Activated T-cell treated with anti-CD3 and anti-CD28 coated beads for 48 hours (primary cell): ENCODE measurements at regions not wholly inside any gene's neighbourhood (a gene's known extent, or its start where the extent isn't known, plus 50 kb on each side); places are given as distances from the start of the nearest gene placed in this dataset.
"Not testable (repeated sequence)": the region's sequence is repeated elsewhere in the genome, so short reads cannot be mapped to it uniquely, and the experiment has no call there.

Experiments used
- DNase-seq: peaks from one replicate; pipeline ENCODE4 v3.0.0-alpha.2; 2020; ENCODE audit warnings: low read depth

DNA sequence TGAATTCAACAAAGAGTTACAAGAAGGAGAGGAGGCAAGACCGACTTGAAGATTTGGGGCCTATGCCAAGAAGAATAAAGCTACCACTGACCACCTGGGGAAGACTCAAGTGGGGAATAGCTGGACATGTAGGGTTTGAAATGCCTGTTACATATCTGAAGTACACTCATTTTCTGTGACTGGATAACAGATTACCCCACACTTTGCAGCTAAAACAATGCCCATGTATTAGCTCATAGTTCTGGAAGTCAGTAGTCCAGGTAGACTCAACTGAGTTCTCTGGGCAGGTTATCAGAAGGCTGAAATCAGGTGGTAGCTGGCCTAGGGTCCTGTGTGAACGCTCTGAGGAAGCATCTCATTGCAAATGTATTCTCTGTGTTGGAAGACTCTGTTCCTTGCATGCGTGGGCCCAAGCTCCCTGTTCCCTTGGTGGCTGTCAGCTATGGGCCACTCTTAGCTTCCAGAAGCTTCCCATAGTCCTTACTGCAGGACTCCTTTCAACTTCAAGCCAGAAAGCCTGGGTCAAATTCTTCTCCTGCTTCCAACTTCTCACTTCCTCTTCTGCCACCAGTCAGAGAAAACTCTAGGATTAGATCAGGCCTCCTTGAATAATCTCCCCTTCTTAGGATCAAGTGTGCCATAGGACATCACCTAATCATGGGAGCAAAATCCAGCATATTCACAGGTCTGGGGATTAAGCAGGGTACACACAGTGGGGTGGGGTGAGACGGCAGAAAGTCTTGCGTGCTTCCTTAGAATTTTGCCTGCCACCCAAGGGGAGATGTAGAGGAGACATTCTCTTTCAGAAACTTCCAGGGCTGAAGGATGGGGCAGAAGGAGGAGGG, 187.8 kb downstream of the SHQ1 start:
- DNase-seq = no peak

DNA sequence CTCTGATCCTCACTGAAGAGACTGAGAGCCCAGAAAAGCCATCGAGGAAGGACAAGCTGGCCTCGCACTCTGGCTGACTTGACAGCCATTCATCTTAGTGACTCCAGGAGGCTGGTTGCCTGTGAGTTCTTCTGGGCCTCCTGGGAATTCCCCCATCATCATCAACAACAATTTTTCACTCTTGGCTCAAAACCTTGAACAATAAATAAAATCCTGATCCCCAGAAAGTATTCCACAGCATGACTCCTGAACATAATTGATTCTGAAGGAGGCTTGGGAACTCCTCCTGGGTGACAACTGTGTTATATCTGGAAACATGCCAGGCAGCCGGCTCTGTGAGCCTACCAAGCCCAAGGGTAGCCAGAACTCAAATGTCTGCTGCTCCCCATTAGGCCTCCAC, 188.6 kb downstream of the SHQ1 start:
- DNase-seq = no peak

DNA sequence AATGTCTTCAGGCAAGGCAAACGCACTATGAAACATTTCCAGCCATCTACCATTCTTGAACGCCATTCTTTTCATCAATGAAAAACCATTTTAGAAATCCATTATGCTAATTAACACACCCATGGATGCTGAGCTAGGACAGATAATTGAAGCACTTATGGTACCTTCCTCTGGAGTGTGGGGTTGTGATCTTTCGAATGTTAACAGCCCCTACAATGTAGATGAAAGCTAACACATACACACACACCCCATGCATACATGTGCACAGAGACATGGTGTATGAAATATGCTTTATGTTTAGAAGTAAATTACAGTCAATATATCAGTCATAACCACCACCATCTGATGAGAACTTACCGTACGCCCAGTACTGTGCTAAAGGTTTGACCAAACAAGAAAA, 189.1 kb downstream of the SHQ1 start:
- no peak for DNase-seq

DNA sequence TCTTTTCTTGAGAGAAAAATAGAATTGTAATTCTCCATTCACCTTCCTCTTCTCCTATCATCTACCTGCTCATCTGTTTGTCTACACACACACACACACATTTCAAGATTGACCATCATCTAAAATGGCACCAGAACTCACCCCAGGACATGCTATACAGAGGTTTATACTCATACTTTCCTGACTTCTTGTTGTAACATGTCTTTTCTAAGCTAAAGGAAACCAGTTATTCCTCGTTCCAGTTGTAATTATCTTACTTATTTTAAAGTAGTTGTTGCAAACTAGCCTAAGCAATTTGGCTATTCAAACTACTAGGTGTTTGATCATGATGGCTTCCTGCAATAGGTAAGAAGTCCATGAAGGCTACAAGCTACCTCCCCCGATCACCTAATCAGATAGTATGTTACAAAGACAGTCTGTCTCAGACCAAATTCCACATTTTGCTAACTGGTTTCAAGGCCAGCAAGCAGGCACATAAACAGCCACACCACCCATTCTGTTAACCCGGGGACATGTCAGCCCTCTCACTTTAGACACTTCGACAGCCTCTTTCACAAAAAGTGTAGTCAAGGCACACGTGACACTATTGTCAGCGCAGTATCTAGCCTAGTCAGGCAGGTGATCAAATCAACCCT, 189.7 kb downstream of the SHQ1 start:
- DNase-seq = no peak

DNA sequence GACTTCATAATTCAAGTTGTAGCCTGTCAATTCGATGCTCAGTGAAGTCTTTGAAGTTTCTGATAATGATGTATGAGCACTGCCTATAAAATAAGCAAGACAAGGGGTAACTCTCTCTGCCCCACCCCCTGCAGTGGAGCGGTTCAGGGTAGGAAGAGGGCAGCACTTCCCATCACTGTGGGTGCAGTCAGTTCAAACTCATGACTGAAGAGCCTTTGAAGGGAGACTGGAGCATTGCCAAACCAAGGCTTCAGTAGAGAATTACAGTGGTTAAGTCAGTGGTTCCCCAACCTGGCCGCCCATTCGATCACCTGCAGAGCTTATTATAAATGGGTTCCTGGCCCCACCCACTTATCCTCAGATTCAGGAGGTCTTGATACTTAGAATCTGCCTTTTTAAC, 190.6 kb downstream of the SHQ1 start:
- peak; percentile 15 for DNase-seq

DNA sequence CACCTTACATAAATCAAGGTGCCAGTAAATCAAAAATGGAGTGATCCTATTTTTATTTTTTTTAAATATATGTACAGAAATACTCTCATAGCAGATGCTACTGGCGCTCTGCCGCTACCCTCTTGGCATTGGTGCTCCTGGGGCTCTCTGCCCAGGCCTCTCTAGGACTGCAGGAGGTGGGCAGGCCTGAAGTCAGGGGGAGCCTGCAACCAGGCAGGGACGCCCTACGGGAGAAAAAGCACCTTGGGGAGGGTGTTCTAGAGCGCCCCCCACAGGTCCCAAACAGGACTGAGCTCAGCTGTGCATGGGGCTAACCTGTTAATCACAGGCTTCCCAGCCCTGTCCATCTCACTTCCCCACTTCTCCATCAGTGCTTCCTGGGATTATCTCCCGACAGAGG, 192.5 kb downstream of the SHQ1 start:
- no peak for DNase-seq

DNA sequence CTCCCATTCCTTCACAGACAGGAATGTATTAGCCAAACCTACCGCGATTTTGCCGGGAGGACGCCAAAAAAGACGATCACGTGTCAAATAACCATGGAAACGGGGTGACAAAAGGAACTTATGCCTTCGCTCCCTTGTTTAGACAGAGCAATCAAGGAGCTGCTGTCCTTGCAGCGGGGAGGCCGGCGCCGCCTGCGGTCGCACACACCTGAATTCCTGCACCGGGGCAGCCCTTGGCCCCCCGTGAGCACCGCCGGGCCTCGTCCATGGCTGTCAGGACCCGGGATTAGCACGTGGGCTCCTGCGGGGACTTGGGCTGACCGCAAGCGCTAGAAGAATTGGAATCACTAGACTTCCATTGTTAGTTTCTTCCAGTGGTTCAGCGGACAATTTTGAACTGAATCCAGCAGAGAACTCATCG, 193.1 kb downstream of the SHQ1 start:
- no peak for DNase-seq

DNA sequence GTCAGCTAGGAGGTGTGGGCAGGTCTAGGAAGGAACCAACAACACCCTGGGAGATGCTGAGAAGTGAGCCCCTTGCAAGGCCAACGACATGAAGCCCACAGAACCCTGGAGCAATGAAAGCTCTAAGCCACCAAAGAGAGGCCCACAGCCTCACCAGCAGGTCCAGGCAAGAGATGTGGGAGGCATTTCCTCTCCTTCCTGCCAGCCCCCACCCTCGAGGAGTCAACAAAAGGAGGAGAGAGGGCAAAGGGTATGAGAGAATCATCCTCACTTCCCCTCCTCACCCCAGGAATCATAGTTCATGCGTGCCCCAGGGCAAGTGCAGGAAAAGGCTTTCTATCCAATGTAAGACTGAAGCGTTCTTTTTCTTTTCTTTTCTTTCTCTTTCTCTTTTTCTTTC, 195.8 kb downstream of the SHQ1 start:
- DNase-seq = no peak

DNA sequence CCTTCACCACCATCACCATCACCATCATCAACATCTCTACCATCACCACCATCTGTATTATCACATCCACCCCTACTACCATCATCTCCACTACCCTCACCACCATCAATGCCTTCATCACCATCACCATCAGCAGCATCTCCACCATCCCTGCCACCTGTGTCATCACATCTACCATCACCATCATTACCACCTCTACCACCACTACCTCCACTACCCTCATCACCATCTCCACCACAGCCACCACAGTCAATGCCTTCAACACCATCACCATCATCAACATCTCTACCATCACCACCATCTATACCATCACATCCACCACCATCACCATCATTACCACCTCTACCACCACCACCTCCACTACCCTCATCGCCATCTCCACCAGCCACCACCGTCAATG, 196.7 kb downstream of the SHQ1 start:
- no peak for DNase-seq

DNA sequence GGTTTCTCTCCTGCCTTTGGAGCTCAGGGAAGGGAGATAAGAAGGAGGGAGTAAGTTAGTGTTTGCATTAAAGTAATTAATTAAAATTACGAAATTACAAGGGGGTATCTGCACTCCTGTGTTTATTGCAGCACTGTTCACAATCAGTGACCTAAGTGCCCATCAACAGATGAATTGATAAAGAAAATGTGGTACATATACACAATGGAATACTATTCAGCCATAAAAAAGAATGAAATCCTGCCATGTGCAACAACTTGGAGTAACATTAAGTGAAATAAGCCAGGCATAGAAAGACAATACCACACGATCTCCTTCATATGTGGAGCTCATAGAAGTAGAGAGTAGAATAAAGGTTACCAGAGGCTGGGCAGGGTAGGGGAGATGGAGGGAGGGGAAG, 202.0 kb downstream of the SHQ1 start:
- DNase-seq = no peak

DNA sequence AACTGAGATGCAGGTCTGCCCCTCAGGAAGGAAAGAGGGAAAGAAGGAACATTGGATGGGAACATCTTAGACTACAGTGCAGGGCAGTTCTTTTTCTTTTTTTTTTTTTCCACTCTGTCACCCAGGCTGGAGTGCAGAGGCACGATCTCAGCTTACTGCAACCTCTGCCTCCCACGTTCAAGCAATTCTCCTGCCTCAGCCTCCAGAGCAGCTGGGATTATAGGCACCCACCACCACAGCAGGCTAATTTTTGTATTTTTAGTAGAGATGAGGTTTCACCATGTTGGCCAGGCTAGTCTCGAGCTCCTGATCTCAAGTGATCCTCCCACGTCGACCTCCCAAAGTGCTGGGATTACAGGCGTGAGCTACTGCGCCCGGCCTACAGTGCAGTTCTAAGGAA, 204.6 kb downstream of the SHQ1 start:
- not testable (repeated sequence) for DNase-seq

DNA sequence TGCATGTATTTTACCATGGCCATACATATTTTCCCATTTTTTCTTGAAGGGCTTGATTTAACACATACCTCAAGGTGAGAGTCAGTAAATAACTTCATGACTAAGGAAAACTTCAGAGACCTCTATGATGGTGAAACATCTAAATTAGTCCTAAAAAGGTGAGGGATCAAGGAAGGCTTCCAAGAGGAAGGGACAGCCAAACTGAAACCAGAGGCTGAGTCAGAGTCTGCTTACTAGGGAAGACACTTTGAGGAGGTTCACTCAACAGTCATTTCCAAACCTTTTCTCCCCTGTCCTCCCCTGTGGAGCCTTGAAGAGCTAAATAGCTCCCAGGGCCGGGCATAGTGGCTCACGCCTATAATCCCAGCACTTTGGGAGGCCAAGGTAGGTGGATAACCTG, 206.6 kb downstream of the SHQ1 start:
- no peak for DNase-seq

DNA sequence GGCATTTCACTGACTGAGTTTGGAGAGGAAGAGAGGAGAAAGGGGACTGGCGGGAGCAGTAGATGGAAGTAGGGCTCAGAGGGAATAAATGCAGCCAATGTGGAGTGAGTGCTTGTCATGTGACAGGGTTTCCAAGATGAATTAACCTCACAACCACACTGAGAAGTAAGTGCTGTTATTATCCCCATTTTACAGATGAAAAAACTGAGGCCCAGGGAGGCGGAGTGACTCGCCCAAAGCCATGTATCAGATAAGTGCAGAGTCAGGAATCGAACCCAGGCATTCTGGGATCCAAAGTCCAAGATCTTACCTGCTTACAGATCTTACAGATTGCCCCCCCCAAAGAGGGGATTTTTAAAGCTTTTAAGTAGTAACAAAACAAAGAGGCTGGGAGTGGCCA, 207.2 kb downstream of the SHQ1 start:
- DNase-seq = no peak

DNA sequence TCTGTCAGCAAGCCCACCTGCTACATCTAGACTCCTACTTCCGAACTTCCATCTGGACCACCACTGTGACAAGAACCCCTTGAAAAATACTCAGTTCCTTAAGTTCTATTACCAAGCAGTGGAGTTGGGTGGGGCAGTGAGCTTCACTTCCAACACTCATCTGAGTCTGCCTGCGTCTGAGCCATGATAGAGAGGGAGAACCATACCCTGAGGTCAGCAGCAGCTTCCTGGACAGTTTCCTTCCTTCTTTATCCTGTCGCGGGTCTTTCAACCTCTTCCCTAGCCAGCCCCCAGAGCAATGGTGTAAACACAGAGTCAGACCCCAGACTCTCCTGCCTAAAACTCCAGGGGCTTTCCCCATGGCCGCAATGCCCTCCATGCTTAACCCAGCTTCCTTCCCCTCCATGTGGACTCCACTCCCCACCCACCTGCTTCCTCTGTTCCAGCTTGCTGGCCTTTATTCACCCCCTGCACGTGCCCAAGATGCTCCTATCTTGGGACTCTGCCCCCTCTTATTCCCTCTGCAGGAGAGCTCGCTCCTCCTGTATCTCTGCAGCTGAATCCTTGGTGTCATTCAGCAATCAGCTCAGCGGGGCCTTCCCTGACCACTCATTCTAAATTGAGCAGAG, 211.2 kb downstream of the SHQ1 start:
- DNase-seq = no peak

DNA sequence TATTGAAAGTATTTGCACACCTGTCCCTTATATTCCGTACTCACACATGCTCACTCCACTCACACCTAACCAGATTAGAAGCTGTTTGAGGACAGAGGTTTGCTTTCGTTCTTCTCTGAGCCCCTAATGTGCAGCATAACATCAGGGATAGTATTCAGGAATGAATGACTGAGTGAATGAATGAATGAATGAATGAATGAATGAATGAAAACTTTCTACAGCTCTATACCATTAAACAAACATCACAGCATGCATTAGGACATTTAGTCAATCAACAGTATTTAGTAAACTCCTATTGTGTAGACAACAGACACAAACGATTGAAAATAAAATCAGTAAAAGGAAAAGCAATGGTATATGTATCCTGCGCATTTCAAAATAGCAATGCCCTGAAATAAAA, 212.7 kb downstream of the SHQ1 start:
- no peak for DNase-seq

DNA sequence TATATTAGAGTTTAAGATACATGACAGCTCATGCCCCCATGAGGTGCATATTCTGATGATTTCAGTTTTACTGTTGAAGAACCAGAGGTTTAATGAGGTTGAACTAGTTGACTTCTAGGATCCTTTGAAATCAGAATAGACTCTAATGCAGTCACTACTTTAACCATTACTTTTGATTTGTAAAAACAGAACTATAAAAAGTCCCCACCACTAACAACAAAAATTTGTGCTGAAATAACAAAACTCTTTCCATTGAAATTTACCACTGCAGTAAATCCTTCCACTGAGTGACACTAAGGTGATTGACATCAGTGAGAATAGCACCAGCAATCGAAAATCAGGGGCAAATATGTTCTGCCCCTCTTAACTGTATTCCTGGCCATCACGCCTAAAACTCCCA, 214.1 kb downstream of the SHQ1 start:
- DNase-seq = no peak

DNA sequence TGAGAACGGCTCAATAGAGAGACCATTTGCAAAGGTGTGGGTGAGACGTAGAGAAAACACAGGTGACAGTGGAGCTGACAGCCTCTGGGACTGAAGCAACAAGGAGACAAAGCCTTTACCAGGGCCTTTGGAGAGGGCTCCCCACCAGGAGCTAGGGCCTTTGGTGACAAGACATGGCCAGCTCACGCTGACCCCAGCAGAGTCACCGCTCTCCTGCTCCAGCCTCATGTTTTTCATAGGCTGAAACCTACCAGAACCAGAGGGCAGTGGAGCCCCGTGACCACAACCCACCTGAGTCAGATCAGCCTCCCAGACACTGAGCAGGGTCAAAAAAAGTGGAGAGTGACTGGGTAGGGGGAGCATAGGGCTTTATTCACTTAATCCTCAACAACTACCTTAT, 214.7 kb downstream of the SHQ1 start:
- DNase-seq = peak; percentile 35

DNA sequence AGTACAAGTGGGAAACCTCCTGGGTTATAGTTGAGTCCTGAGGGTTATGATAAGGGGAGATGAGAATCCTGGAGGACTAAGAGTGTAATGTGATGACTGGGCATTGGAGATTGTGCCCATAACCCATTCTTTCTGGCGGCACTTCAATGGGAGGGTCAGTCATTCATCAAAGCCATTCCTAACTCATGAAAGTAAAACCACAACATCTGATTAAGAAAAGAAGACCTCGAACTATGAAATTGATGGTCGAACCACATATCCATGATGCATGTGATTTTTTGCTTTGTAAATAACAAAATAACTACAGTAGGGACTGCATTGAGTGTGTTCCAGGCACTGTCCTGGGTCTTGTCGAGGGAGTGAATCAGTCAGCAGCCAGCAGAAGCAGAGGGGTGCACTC, 215.1 kb downstream of the SHQ1 start:
- no peak for DNase-seq

DNA sequence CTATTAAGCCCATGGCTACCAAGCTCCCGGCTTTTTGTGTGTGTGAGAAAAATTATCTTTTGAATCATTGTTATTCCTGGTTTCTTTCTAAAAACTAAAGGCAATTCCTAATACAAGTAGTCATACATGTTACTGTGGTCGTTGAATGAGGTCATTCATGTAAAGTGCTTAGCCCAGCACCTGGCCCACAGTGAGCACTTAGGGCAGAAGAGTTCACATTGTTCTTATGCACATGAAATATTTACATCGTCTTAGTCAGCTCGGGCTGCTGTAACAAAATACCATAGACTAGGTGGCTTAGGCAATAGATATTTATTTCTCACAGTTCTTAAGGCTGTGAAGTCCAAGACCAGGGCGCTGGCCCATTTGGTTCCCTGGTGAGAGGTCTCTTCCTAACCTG, 216.1 kb downstream of the SHQ1 start:
- no peak for DNase-seq

DNA sequence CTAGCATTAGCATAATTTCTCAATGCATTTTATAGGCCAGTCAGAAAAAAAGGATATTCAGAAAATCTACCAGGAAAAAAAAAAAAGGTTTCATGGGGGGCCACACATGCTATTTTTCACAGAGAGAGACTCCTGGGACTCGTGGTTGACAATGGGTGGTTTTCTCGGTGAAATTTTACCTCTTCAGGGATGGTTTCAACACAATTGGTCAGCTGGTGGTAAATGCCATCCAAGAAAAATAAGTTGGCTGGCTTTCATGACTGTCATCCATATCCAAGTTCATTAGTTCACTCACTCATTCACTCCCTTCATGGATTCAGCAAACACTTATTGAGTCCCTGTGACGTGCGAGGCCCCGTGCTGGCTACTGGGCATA, 217.3 kb downstream of the SHQ1 start:
- no peak for DNase-seq

DNA sequence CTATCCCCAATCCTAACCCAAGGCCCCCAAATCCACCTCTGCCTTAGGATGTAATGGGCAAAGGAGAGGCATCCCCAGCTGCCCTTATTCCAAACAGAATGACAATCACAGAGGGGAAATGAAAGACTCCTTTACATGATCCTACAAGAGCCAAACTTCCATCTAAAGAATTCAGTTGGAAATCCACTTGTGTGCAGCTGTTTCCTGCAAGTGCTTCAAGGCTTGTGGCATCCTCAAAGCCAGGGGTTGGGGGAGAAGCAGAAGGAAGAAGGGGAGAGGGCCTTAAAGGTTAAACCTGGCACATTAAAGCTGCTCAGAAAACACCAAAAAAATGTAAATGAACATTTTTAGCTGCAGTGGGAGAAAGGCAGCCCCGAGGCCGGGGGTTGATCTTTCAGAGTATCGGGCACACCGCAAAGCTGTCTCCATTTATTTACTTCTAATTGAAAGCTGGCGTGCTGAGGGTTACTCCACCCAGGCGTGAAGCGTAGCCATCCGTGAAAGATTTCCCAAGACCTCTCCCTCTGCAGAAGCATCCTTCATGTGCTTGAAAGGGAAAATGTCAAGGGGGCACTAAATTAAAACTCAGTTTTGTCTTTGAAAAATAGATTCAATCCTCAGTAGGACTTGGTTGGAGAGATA, 217.8 kb downstream of the SHQ1 start:
- no peak for DNase-seq

DNA sequence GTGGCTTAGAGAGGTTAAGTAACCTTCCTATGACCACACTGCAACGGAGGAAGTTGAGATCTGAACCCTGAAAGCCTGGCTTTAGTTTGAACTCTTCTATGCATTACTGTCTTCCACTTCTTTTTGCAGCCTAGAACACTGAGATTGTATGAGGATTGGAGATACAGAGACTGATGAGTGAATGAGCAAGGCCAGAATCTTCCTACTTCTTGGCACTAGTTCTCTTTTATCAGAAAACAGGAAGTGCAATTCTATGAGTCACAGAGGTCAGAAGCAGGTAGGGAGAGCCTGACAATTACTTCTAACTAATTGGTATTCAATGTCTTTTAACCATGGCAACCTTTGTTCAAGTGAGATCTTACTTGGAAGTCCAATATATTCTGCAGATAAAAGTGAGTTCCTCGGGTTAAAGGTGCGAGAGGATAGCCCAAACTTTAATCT, 219.0 kb downstream of the SHQ1 start:
- DNase-seq = no peak

DNA sequence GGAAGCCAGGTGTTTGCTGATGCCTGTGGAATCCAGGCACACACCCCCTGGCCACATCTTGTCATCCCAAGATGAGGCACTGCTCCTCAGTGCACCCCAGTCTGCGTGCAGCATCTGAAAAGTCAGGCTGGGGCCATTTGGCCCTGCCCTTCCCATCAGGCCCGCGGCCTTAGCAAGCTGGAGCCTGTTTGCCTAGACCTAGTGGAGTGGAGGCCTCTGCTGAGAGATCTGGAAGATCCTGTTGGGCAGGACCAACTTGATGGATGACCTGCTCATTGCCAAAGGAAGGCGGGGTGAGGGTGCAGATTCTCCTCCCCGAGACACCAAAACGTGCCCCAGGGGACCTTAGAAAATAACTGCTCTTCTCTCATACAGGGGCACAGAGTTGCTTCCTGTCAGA, 220.2 kb downstream of the SHQ1 start:
- no peak for DNase-seq
